Astrocyte (in vitro differentiated cells and primary cell): ENCODE measurements at regions not wholly inside any gene's neighbourhood (a gene's known extent, or its start where the extent isn't known, plus 50 kb on each side); places are given as distances from the start of the nearest gene placed in this dataset.

Experiments used
- EZH2 ChIP-seq: IDR thresholded peaks from 2 replicates; pipeline ENCODE4 v1.6.1; 2012; ENCODE audit warnings: mild to moderate bottlenecking, low read length, inconsistent platforms; ENCODE audit not compliant: insufficient read depth
- TF ChIP-seq, protein P1 (sequence below): IDR thresholded peaks from 2 replicates; pipeline ENCODE4 v1.5.1; 2011; ENCODE audit warnings: low read depth, mild to moderate bottlenecking, inconsistent platforms, low read length, moderate library complexity; ENCODE audit not compliant: insufficient read depth

DNA sequence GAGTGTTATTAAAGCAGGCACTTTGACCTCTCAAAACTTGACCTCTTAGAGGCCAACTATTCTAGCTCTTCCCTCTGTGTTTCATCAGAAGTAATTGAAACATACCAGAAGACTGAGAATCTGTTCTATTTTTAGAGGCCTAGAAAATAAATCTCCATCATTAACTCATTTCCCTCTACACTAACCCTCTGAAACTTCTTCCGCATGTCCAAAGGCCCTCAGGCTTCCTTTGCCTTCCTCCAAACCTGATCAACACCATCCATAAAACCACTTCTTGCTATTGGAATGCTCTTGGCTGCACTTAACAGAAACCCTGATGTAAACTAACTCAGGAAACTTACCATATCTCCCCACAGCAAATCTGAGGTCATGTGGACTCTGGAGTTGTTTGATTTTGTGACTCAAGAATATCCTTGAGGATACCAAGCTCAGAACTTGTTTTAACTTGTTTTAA is 196.4 kb downstream of the RPAP3 start:
- TF ChIP-seq, protein P1, sequence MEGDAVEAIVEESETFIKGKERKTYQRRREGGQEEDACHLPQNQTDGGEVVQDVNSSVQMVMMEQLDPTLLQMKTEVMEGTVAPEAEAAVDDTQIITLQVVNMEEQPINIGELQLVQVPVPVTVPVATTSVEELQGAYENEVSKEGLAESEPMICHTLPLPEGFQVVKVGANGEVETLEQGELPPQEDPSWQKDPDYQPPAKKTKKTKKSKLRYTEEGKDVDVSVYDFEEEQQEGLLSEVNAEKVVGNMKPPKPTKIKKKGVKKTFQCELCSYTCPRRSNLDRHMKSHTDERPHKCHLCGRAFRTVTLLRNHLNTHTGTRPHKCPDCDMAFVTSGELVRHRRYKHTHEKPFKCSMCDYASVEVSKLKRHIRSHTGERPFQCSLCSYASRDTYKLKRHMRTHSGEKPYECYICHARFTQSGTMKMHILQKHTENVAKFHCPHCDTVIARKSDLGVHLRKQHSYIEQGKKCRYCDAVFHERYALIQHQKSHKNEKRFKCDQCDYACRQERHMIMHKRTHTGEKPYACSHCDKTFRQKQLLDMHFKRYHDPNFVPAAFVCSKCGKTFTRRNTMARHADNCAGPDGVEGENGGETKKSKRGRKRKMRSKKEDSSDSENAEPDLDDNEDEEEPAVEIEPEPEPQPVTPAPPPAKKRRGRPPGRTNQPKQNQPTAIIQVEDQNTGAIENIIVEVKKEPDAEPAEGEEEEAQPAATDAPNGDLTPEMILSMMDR = no peak
- no peak for TF ChIP-seq EZH2
